Lung (tissue), 11 donors: ENCODE measurements at regions not wholly inside any gene's neighbourhood (a gene's known extent, or its start where the extent isn't known, plus 50 kb on each side); places are given as distances from the start of the nearest gene placed in this dataset.

Experiments
- ATAC-seq: fragments of 200-7000 bp; cut with Tn5 transposase; one replicate; pipeline ENCODE4 v1.9.1; 2020; ENCODE audit warnings: moderate number of reproducible peaks; ENCODE audit not compliant: insufficient read depth, low FRiP score
- DNase-seq, 3 donors: peaks; one replicate each; pipeline ENCODE4 v3.0.0-alpha.2; 2013 to 2017
- H3K27ac ChIP-seq, 2 donors: one replicate each; pipeline ENCODE4 v1.5.1; 2013; ENCODE audit warnings: mild to moderate bottlenecking in 2 of 2, moderate library complexity in 2 of 2, control low read depth in 1 of 2, inconsistent platforms in 1 of 2, low read depth in 1 of 2, low read length in 1 of 2
- H3K27me3 ChIP-seq, 3 donors: one replicate each; pipeline ENCODE4 v1.5.1; 2013; ENCODE audit warnings: low read length in 2 of 3; ENCODE audit not compliant: control insufficient read depth in 3 of 3, insufficient read depth in 3 of 3
- H3K36me3 ChIP-seq, 4 donors: one replicate each; pipeline ENCODE4 v1.5.1; 2013; ENCODE audit warnings: low read length in 4 of 4, mild to moderate bottlenecking in 1 of 4, moderate library complexity in 1 of 4; ENCODE audit not compliant: control insufficient read depth in 4 of 4, insufficient read depth in 4 of 4
- H3K4me1 ChIP-seq, 5 donors: one replicate each; pipeline ENCODE4 v1.5.1; 2013; ENCODE audit warnings: low read length in 5 of 5, mild to moderate bottlenecking in 2 of 5, moderate library complexity in 1 of 5; ENCODE audit not compliant: control insufficient read depth in 5 of 5, insufficient read depth in 5 of 5
- H3K4me3 ChIP-seq: one replicate; pipeline ENCODE4 v1.5.1; 2013; ENCODE audit warnings: mild to moderate bottlenecking, control low read depth, moderate library complexity
- H3K9ac ChIP-seq, 2 donors: one replicate each; pipeline ENCODE4 v1.5.1; 2013; ENCODE audit warnings: low read length in 2 of 2, control low read depth in 1 of 2; ENCODE audit not compliant: insufficient read depth in 1 of 2
- H3K9me3 ChIP-seq, 4 donors: one replicate each; pipeline ENCODE4 v1.5.1; 2013; ENCODE audit warnings: low read length in 3 of 4, mild to moderate bottlenecking in 1 of 4, moderate library complexity in 1 of 4; ENCODE audit not compliant: control insufficient read depth in 4 of 4, insufficient read depth in 3 of 4
- CTCF ChIP-seq: IDR thresholded peaks from 2 replicates; pipeline ENCODE4 v1.5.1; 2012; ENCODE audit warnings: mild to moderate bottlenecking; ENCODE audit errors: control extremely low read depth, extremely low read depth
- WGBS, 2 donors: extraction: QIAGEN DNeasy Blood & Tissue Kit; methylation state at CpG; one replicate each; pipeline ENCODE4 v1.1.7; 2013; 5-methylcytosine and 5-hydroxymethylcytosine counted together
- donor health status: control.
- donor health status: control.
- donor health status: Bipolar disorder and iron deficiency.
- donor health status: healthy.
- donor health status: DM: yes; HTN: yes; CAD: no.

GRCh38 chr7:22588351-22588750, 88.4 kb upstream of the STEAP1B start:
- Histone ChIP-seq H3K36me3 (no peaks in the 10 kb centered on the region), H3K27me3 (no peaks in the 10 kb centered on the region), H3K4me3 (no peak overlapping the region), H3K9me3 (no peaks in the 10 kb centered on the region), H3K4me1 (peaks cover 3 to 38% (median 19%) of the 10 kb centered on the region in 5 donors), H3K9ac (no peak overlapping the region), H3K27ac (peak overlapping the region; percentile 35 to 45)
- no peak for ATAC-seq
- no peak for DNase-seq
- 66 to 86% methylated on average over 2 of the region's 2 CpGs for WGBS, 2 donors
- no peak for TF ChIP-seq CTCF

GRCh38 chr7:22587322-22587721, 87.3 kb upstream of the STEAP1B start:
- no peak for ATAC-seq
- H3K27ac ChIP-seq = no peak overlapping the region
- TF ChIP-seq CTCF = no peak
- no peaks in the 10 kb centered on the region for H3K36me3 ChIP-seq
- H3K4me3 ChIP-seq = no peak overlapping the region
- H3K4me1 ChIP-seq = peaks cover 0 to 38% (median 23%) of the 10 kb centered on the region in 5 donors
- 26 to 45% methylated on average over 2 of the region's 2 CpGs for WGBS, 2 donors
- no peak overlapping the region for H3K9ac ChIP-seq
- DNase-seq = no peak
- H3K9me3 ChIP-seq = no peaks in the 10 kb centered on the region
- H3K27me3 ChIP-seq = no peaks in the 10 kb centered on the region

- no peak overlapping the region for H3K4me3 ChIP-seq
- peaks cover 0 to 38% (median 23%) of the 10 kb centered on the region in 5 donors for H3K4me1 ChIP-seq
- no peaks in the 10 kb centered on the region for H3K36me3 ChIP-seq
- H3K9ac ChIP-seq = no peak overlapping the region
- no peaks in the 10 kb centered on the region for H3K9me3 ChIP-seq
- no peaks in the 10 kb centered on the region for H3K27me3 ChIP-seq
- ATAC-seq (no peak), DNase-seq (peak; percentile 74 to 90 (median 79))
- peak overlapping the region in 1 of 2 donors; percentile 65 for H3K27ac ChIP-seq
- no peak for TF ChIP-seq CTCF
These were observed 86.8 kb upstream of the STEAP1B start for GRCh38 chr7:22586786-22587140.

GRCh38 chr7:22586101-22586785, 86.3 kb upstream of the STEAP1B start:
- Histone ChIP-seq H3K9ac (no peak overlapping the region), H3K4me1 (peaks cover 0 to 38% (median 23%) of the 10 kb centered on the region in 5 donors)

More at GRCh38 chr7:22586101-22586785, 86.3 kb upstream of the STEAP1B start:
- Histone ChIP-seq H3K27ac (peak overlapping the region in 1 of 2 donors; percentile 65), H3K9me3 (no peaks in the 10 kb centered on the region), H3K4me3 (no peak overlapping the region), H3K36me3 (no peaks in the 10 kb centered on the region), H3K27me3 (no peaks in the 10 kb centered on the region)
- WGBS, 2 donors = 60 to 84% methylated on average over 5 of the region's 5 CpGs
- DNase-seq (peak in 1 of 3 donors; percentile 29), ATAC-seq (no peak)
- TF ChIP-seq CTCF = no peak
